Panc1 (cell line): ENCODE measurements at regions not wholly inside any gene's neighbourhood (a gene's known extent, or its start where the extent isn't known, plus 50 kb on each side); places are given as distances from the start of the nearest gene placed in this dataset.

Experiments
- POLR2AphosphoS5 ChIP-seq: IDR thresholded peaks from 2 replicates; pipeline ENCODE4 v1.6.1; 2012; ENCODE audit warnings: mild to moderate bottlenecking, low read depth, low read length, moderate library complexity
- SIN3A ChIP-seq: IDR thresholded peaks from 2 replicates; pipeline ENCODE4 v1.6.1; 2012; ENCODE audit warnings: low read depth, mild to moderate bottlenecking, low read length, moderate library complexity, borderline replicate concordance; ENCODE audit not compliant: insufficient read depth
- TCF7L2 ChIP-seq: IDR thresholded peaks from 2 replicates; pipeline ENCODE4 v1.6.1; 2011; ENCODE audit warnings: mild to moderate bottlenecking, low read depth, low read length, inconsistent platforms
- TF ChIP-seq, protein P1 (sequence below): fragments of 450-650 bp; IDR thresholded peaks from 2 replicates; pipeline ENCODE4 v1.5.1; 2017; ENCODE audit warnings: mild to moderate bottlenecking
- TF ChIP-seq, protein P2 (sequence below), 2 experiments: IDR thresholded peaks; 2 replicates each; pipeline ENCODE4 v1.6.1; 2011 to 2012; ENCODE audit warnings: low read depth in 2 of 2, control low read depth in 1 of 2, low read length in 1 of 2, mild to moderate bottlenecking in 1 of 2, moderate library complexity in 1 of 2; ENCODE audit not compliant: insufficient read depth in 1 of 2

DNA sequence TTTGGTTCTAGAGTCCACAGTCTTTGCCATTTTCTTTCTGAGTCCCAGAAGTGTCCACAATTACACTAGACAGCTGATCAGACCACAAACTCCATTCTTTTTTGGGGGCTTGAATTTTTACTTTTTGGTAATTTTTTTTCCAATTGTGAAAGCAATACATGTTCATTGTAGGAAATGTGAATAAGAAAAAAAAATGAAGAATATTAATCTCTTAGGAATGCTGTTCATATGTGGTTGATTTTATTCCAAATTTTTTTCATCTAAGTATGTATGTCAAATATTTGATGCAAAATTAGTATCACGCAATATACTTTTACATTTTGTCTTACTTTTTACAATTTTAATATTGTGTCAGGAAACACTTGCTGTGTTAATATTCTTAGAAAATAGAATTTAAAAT, 76.4 kb upstream of the ETS2 start:
- no peak for TF ChIP-seq POLR2AphosphoS5
- TF ChIP-seq, protein P1, sequence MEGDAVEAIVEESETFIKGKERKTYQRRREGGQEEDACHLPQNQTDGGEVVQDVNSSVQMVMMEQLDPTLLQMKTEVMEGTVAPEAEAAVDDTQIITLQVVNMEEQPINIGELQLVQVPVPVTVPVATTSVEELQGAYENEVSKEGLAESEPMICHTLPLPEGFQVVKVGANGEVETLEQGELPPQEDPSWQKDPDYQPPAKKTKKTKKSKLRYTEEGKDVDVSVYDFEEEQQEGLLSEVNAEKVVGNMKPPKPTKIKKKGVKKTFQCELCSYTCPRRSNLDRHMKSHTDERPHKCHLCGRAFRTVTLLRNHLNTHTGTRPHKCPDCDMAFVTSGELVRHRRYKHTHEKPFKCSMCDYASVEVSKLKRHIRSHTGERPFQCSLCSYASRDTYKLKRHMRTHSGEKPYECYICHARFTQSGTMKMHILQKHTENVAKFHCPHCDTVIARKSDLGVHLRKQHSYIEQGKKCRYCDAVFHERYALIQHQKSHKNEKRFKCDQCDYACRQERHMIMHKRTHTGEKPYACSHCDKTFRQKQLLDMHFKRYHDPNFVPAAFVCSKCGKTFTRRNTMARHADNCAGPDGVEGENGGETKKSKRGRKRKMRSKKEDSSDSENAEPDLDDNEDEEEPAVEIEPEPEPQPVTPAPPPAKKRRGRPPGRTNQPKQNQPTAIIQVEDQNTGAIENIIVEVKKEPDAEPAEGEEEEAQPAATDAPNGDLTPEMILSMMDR = no peak
- TF ChIP-seq, protein P2, sequence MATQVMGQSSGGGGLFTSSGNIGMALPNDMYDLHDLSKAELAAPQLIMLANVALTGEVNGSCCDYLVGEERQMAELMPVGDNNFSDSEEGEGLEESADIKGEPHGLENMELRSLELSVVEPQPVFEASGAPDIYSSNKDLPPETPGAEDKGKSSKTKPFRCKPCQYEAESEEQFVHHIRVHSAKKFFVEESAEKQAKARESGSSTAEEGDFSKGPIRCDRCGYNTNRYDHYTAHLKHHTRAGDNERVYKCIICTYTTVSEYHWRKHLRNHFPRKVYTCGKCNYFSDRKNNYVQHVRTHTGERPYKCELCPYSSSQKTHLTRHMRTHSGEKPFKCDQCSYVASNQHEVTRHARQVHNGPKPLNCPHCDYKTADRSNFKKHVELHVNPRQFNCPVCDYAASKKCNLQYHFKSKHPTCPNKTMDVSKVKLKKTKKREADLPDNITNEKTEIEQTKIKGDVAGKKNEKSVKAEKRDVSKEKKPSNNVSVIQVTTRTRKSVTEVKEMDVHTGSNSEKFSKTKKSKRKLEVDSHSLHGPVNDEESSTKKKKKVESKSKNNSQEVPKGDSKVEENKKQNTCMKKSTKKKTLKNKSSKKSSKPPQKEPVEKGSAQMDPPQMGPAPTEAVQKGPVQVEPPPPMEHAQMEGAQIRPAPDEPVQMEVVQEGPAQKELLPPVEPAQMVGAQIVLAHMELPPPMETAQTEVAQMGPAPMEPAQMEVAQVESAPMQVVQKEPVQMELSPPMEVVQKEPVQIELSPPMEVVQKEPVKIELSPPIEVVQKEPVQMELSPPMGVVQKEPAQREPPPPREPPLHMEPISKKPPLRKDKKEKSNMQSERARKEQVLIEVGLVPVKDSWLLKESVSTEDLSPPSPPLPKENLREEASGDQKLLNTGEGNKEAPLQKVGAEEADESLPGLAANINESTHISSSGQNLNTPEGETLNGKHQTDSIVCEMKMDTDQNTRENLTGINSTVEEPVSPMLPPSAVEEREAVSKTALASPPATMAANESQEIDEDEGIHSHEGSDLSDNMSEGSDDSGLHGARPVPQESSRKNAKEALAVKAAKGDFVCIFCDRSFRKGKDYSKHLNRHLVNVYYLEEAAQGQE (IDR thresholded peaks at IDR 0.05; ENCODE audit: insufficient read depth in 1 of 2, low read depth in 2 of 2, low read length in 1 of 2) = no peak
- TF ChIP-seq SIN3A = no peak
- TF ChIP-seq TCF7L2 = no peak
